HUES48 (cell line): ENCODE measurements at regions not wholly inside any gene's neighbourhood (a gene's known extent, or its start where the extent isn't known, plus 50 kb on each side); places are given as distances from the start of the nearest gene placed in this dataset.
"Not testable (repeated sequence)": the region's sequence is repeated elsewhere in the genome, so short reads cannot be mapped to it uniquely, and the experiment has no call there.

Experiments used
- H3K27ac ChIP-seq: one replicate; pipeline ENCODE4 v1.7.0; 2013; ENCODE audit warnings: low read depth, low read length, inconsistent platforms
- H3K27me3 ChIP-seq: 2 replicates; pipeline ENCODE4 v1.6.1; 2013; ENCODE audit warnings: mild to moderate bottlenecking, low read length; ENCODE audit not compliant: control insufficient read depth, insufficient read depth
- H3K36me3 ChIP-seq: 2 replicates; pipeline ENCODE4 v1.6.1; 2013; ENCODE audit warnings: low read length; ENCODE audit not compliant: control insufficient read depth, insufficient read depth
- H3K4me1 ChIP-seq: 2 replicates; pipeline ENCODE4 v1.6.1; 2013; ENCODE audit warnings: mild to moderate bottlenecking, low read length; ENCODE audit not compliant: control insufficient read depth, insufficient read depth
- H3K4me3 ChIP-seq: 2 replicates; pipeline ENCODE4 v1.5.1; 2013; ENCODE audit warnings: mild to moderate bottlenecking, low read depth, low read length
- H3K9ac ChIP-seq: 2 replicates; pipeline ENCODE4 v1.6.1; 2013; ENCODE audit warnings: mild to moderate bottlenecking, low read depth, low read length, moderate library complexity
- H3K9me3 ChIP-seq: 2 replicates; pipeline ENCODE4 v1.6.1; 2013; ENCODE audit warnings: low read length; ENCODE audit not compliant: control insufficient read depth, insufficient read depth

DNA sequence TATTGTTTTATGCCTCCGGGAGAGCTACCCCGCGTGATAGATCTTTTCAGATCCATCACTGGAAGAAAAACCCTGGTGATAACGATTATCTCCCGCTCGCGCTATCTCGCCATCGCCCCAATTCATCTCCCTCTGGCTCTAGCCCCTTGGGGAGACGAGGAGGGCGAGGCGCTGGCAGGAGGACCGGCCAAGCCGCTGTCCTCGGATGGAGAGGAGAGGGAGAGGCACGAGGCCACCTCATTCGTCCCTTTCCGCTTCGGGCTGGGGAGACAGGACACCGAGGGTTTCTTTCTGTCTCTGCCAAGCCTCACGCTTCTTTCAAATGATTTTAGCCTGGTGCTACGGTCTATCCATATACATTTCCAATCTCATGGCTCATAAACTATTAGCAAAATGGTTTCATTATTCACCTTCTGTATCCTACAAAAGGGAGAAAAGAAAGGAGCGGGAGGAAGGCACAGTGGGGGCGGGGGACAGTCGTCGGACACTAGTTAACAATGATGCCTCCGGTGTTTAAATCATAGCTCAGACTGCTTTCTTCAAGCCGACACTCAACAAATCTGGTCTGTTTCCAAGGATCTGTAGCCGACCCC is 415.0 kb upstream of the ESRRG start:
- H3K36me3 ChIP-seq, result no peaks in the 10 kb centered on the region
- peaks cover 100% of the 10 kb centered on the region for H3K27me3 ChIP-seq
- peaks cover 68% of the 10 kb centered on the region for H3K4me1 ChIP-seq
- peak overlapping the region; percentile 39 for H3K4me3 ChIP-seq
- no peak overlapping the region for H3K27ac ChIP-seq
- H3K9me3 ChIP-seq, result no peaks in the 10 kb centered on the region
- no peak overlapping the region for H3K9ac ChIP-seq

- Histone ChIP-seq H3K27me3 (peaks cover 100% of the 10 kb centered on the region), H3K27ac (no peak overlapping the region), H3K9me3 (no peaks in the 10 kb centered on the region), H3K4me3 (peak overlapping the region; percentile 65), H3K36me3 (no peaks in the 10 kb centered on the region), H3K4me1 (peaks cover 75% of the 10 kb centered on the region), H3K9ac (no peak overlapping the region)
Measured at GRCh38 chr1:217137210-217137881, 414.1 kb upstream of the ESRRG start.

DNA sequence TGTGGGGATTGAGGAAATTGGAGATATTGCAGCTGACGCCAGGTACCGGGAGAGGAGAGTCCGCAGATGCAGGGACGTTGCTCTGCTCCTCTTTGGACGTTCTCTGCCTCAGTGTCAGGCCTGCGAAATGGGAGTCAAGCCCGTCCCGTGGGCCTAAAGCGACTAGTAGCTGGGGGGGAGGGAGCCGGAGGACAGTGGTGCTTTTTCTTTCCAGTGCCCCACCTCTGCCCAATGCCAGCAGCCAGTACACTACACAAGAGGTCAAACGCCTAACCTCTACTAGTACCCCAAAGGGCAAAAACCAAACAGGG is 413.6 kb upstream of the ESRRG start:
- Histone ChIP-seq H3K27me3 (peaks cover 100% of the 10 kb centered on the region), H3K9me3 (no peaks in the 10 kb centered on the region), H3K9ac (no peak overlapping the region), H3K4me1 (peaks cover 70% of the 10 kb centered on the region), H3K36me3 (no peaks in the 10 kb centered on the region), H3K27ac (no peak overlapping the region), H3K4me3 (peak overlapping the region; percentile 65)

DNA sequence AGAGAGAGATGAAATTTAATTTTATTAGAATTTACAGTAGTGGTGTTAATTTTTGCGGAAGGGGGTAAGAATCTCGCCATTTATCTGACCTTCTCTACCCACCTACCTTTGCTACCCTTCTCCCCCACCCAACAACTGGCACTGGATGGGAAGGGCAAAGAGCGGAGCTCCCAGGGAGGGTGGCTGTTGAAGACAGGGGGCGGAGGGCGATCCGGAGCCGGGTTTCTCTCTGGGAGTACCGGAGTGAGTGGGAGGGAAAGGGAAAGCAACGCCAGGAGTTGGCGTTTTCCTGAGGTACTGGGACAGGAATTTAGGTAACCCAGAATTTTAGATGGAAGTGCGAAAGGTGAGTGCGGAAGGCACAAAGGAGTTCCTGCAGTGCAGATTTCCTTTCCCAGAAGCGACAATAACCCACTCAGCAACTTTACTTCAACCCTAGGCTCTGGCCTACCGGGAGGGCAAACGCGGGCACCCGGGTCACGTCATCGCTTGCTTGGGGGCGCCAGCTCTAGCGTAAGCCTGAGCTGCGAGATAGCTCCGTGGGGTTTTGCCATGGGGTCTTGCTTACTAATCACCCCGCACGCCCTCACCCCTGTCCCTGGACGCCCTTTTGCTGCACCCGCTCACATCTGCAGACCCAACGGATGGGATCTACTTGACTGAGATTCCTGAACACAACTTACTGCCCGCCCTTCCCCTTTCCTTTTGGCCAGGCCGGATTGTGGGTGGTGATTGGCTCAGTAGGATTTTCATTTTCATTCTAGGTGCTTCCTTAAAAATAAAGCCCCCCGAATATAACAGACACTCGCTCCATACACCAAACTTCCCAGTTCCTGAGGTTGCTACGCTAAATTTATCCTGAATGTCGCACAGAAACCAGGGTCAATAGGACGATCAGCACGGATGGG is 413.0 kb upstream of the ESRRG start:
- Histone ChIP-seq H3K4me3 (peak overlapping the region; percentile 65), H3K9ac (no peak overlapping the region), H3K27ac (no peak overlapping the region), H3K27me3 (peaks cover 100% of the 10 kb centered on the region), H3K9me3 (no peaks in the 10 kb centered on the region), H3K36me3 (no peaks in the 10 kb centered on the region), H3K4me1 (peaks cover 64% of the 10 kb centered on the region)

DNA sequence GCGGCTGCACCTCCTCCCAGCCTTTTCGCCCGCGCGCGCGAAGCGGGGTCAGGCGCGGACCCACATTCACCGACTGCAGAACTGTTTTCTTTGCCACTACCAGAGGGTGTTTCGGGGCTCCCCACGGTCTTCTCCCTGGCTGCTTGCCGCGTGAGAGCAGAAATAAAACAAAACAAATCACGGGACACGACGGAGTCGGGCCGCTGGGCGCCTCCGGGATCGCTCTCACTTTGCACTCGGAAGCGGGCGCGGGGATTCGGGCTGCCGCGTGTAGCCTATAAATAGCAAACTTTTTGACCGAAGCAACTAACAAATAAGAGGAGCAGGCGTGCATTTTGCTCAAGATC is 412.3 kb upstream of the ESRRG start:
- Histone ChIP-seq H3K36me3 (no peaks in the 10 kb centered on the region), H3K4me1 (peaks cover 57% of the 10 kb centered on the region), H3K9me3 (no peaks in the 10 kb centered on the region), H3K4me3 (peak overlapping the region; percentile 65), H3K27ac (no peak overlapping the region), H3K9ac (no peak overlapping the region), H3K27me3 (peaks cover 100% of the 10 kb centered on the region)

- H3K9me3 ChIP-seq, result no peaks in the 10 kb centered on the region
- H3K9ac ChIP-seq, result no peak overlapping the region
Measured at GRCh38 chr1:217134857-217135568, 411.8 kb upstream of the ESRRG start.

GRCh38 chr1:217133958-217134856 is 411.0 kb upstream of the ESRRG start:
- peaks cover 97% of the 10 kb centered on the region for H3K27me3 ChIP-seq
- no peaks in the 10 kb centered on the region for H3K36me3 ChIP-seq
- H3K4me1 ChIP-seq, result peaks cover 45% of the 10 kb centered on the region
- no peak overlapping the region for H3K9ac ChIP-seq
- peak overlapping the region; percentile 65 for H3K4me3 ChIP-seq
- H3K9me3 ChIP-seq, result no peaks in the 10 kb centered on the region
- H3K27ac ChIP-seq, result no peak overlapping the region

More at GRCh38 chr1:217134857-217135568, 411.8 kb upstream of the ESRRG start:
- H3K36me3 ChIP-seq, result no peaks in the 10 kb centered on the region
- H3K27me3 ChIP-seq, result peaks cover 98% of the 10 kb centered on the region
- H3K4me3 ChIP-seq, result peak overlapping the region; percentile 65
- H3K27ac ChIP-seq, result no peak overlapping the region
- H3K4me1 ChIP-seq, result peaks cover 52% of the 10 kb centered on the region

GRCh38 chr1:217133092-217133491 is 409.9 kb upstream of the ESRRG start:
- H3K4me1 ChIP-seq, result peaks cover 34% of the 10 kb centered on the region
- H3K4me3 ChIP-seq, result no peak overlapping the region
- H3K9me3 ChIP-seq, result no peaks in the 10 kb centered on the region
- peaks cover 88% of the 10 kb centered on the region for H3K27me3 ChIP-seq
- H3K36me3 ChIP-seq, result no peaks in the 10 kb centered on the region
- H3K27ac ChIP-seq, result no peak overlapping the region
- H3K9ac ChIP-seq, result no peak overlapping the region

- H3K4me3 ChIP-seq, H3K27me3 ChIP-seq, H3K9ac ChIP-seq, H3K27ac ChIP-seq, H3K36me3 ChIP-seq, H3K4me1 ChIP-seq, H3K9me3 ChIP-seq: not testable (repeated sequence)
Measured at GRCh38 chr1:217123340-217123739, 400.1 kb upstream of the ESRRG start.

DNA sequence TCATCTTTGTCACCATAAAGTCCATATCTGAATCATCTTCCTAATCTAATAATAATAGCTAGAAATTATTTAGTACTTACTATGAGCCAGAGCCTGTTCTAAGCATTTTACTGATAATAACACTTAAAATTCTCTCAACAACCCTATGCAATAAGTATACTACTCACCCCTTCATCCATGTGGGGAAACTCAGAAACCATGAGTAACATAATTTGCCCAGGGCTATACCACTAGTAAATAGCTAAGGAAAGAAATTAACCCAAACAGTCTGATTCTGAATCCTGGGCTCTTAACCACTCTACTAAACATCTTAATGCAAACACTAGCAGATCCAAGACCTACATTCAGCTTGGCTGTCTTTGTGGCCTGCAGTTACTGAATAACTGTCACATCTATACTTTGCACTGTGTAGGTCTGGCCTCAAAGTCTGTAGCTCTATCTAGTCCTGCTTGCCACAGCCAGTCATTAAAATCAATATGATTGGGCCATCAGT is 394.8 kb upstream of the ESRRG start:
- Histone ChIP-seq H3K4me1 (no peaks in the 10 kb centered on the region), H3K27me3 (no peaks in the 10 kb centered on the region), H3K27ac (no peak overlapping the region), H3K9ac (no peak overlapping the region), H3K36me3 (no peaks in the 10 kb centered on the region), H3K9me3 (no peaks in the 10 kb centered on the region), H3K4me3 (no peak overlapping the region)
